Esophagus squamous epithelium (tissue), 5 donors: ENCODE measurements at regions not wholly inside any gene's neighbourhood (a gene's known extent, or its start where the extent isn't known, plus 50 kb on each side); places are given as distances from the start of the nearest gene placed in this dataset.

Experiments
- DNase-seq: peaks from one replicate; lab custom pipeline; 2025; lab: John Stamatoyannopoulos, UW
- H3K27ac ChIP-seq, 4 donors: fragments of 200-600 bp; sonication (generic); one replicate each; pipeline ENCODE4 v1.5.1; 2016 to 2019; ENCODE audit warnings: mild to moderate bottlenecking in 1 of 4
- H3K27me3 ChIP-seq, 4 donors: fragments of 200-600 bp; sonication (generic); 1 replicate in 3 of 4; 2 replicates in 1 of 4; pipeline versions ENCODE4 v1.5.1 to v1.6.0; 2017 to 2021; ENCODE audit warnings: antibody characterized with exemption in 1 of 4
- H3K36me3 ChIP-seq, 3 donors: fragments of 200-600 bp; sonication (generic); one replicate each; pipeline ENCODE4 v1.5.1; 2016 to 2019
- H3K4me1 ChIP-seq, 3 donors: fragments of 200-600 bp; sonication (generic); one replicate each; pipeline ENCODE4 v1.5.1; 2017 to 2019
- H3K4me3 ChIP-seq, 4 donors: fragments of 200-600 bp; sonication (generic); 1 replicate in 3 of 4; 2 replicates in 1 of 4; pipeline ENCODE4 v1.5.1; 2016 to 2019; ENCODE audit warnings: mild to moderate bottlenecking in 2 of 4, moderate library complexity in 1 of 4
- H3K9me3 ChIP-seq, 3 donors: fragments of 200-600 bp; sonication (generic); one replicate each; pipeline ENCODE4 v1.5.1; 2016 to 2019
- POLR2A ChIP-seq, 4 donors: fragments of 450-650 bp; IDR thresholded peaks; one replicate each; pipeline ENCODE4 v1.6.1; 2017; ENCODE audit warnings: antibody characterized with exemption in 4 of 4, mild to moderate bottlenecking in 4 of 4, moderate library complexity in 3 of 4
- WGBS, 2 donors: methylation state at CpG; one replicate each; pipeline ENCODE4 v1.1.5; 2018; 5-methylcytosine and 5-hydroxymethylcytosine counted together
- intact Hi-C: fragments of 100-400 bp; cut with DNase I; formaldehyde crosslinking; loops from one replicate; pipeline ENCODE4 v1.15.0; 2022
- TF ChIP-seq, protein P1 (sequence below), 6 experiments: fragments of 450-650 bp in 4 of 6; fragments of 200-600 bp in 2 of 6; sonication (generic) in 2 of 6; IDR thresholded peaks; one replicate each; pipeline ENCODE4 v1.5.1; 2016 to 2019; ENCODE audit warnings: antibody characterized with exemption in 6 of 6, mild to moderate bottlenecking in 4 of 6, moderate library complexity in 4 of 6
- donor health status: DM: yes; HTN: yes; CAD: no.

DNA sequence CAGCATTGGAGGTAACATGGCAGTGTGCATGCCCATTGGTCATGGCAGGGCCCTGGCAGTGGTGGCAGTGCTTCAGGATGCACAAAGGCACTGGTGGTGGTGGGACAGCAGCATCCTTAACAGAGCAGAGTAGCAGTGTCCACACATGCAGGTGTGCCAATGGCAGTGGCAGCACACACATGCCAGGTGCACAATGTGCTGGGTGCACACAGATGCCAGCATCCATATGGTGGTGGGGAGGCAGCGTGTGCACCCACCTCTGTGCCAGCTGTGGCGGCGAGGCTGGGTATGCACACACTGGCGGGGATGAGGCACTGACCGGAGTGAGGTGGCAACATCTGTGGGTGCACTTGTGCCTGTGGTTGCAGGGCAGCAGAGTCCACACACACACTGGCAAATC lies 150.6 kb downstream of the SI start:
- H3K4me3 ChIP-seq, result no peak overlapping the region
- no peaks in the 10 kb centered on the region for H3K4me1 ChIP-seq
- no peaks in the 10 kb centered on the region for H3K27me3 ChIP-seq
- no peak for DNase-seq
- H3K36me3 ChIP-seq, result no peaks in the 10 kb centered on the region
- intact Hi-C loops, result no loop called here
- WGBS, 2 donors, result 78 to 92% methylated on average over 5 of the region's 5 CpGs
- TF ChIP-seq, protein P1, sequence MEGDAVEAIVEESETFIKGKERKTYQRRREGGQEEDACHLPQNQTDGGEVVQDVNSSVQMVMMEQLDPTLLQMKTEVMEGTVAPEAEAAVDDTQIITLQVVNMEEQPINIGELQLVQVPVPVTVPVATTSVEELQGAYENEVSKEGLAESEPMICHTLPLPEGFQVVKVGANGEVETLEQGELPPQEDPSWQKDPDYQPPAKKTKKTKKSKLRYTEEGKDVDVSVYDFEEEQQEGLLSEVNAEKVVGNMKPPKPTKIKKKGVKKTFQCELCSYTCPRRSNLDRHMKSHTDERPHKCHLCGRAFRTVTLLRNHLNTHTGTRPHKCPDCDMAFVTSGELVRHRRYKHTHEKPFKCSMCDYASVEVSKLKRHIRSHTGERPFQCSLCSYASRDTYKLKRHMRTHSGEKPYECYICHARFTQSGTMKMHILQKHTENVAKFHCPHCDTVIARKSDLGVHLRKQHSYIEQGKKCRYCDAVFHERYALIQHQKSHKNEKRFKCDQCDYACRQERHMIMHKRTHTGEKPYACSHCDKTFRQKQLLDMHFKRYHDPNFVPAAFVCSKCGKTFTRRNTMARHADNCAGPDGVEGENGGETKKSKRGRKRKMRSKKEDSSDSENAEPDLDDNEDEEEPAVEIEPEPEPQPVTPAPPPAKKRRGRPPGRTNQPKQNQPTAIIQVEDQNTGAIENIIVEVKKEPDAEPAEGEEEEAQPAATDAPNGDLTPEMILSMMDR (IDR thresholded peaks at IDR 0.05), result no peak
- TF ChIP-seq POLR2A (IDR thresholded peaks at IDR 0.05), result no peak
- no peak overlapping the region for H3K27ac ChIP-seq
- peaks cover 0 to 12% (median 0%) of the 10 kb centered on the region in 3 donors for H3K9me3 ChIP-seq

DNA sequence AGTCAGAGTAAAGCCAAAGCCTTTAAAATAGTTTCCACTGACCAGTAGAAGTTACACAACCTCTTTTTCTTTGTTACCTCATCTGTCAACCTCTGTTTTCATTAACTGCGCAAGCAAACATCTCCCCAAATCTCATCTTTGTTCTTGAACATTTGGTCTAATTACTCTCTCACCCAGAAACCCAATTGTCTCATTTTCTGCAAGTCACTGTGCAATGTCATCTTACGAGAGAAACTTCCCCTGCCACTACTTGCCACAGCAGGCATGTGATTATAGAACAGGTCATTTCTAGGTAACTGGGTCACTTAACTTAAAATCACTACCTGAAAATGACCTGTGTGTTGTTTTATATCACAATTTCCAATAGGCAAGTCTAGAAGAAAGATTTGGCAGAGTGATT lies 159.4 kb downstream of the SI start:
- Histone ChIP-seq H3K4me1 (no peaks in the 10 kb centered on the region), H3K9me3 (no peaks in the 10 kb centered on the region), H3K27ac (no peak overlapping the region), H3K27me3 (no peaks in the 10 kb centered on the region), H3K4me3 (no peak overlapping the region), H3K36me3 (no peaks in the 10 kb centered on the region)
- intact Hi-C loops, result no loop called here
- TF ChIP-seq POLR2A (IDR thresholded peaks at IDR 0.05), result no peak
- TF ChIP-seq, protein P1 (IDR thresholded peaks at IDR 0.05), result no peak
- no peak for DNase-seq
- WGBS, 2 donors, result 39 to 55% methylated on average over 2 of the region's 2 CpGs

DNA sequence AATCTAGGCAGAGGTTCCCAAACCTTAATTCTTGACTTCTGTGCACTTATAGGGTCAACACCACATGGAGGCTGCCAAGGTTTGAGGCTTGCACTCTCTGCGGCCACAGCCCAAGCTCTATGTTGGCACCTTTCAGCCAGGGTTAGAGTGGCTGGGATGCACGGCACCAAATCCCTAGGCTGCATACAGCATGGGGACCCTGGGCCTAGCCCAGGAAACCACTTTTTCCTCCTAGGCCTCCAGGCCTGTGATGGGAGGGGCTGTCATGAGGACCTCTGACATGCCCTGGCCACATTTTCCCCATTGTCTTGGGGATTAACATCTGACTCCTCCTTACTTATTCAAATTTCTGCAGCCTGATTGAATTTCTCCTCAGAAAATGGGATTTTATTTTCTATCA lies 165.4 kb downstream of the SI start:
- TF ChIP-seq POLR2A (IDR thresholded peaks at IDR 0.05), result no peak
- TF ChIP-seq, protein P1 (IDR thresholded peaks at IDR 0.05), result no peak
- intact Hi-C loops, result no loop called here
- 60 to 86% methylated on average over 1 to 2 of the region's 2 CpGs for WGBS, 2 donors
- H3K4me1 ChIP-seq, result no peaks in the 10 kb centered on the region
- peaks cover 0 to 8% (median 0%) of the 10 kb centered on the region in 3 donors for H3K9me3 ChIP-seq
- no peaks in the 10 kb centered on the region for H3K36me3 ChIP-seq
- H3K27me3 ChIP-seq, result no peaks in the 10 kb centered on the region
- no peak overlapping the region for H3K27ac ChIP-seq
- no peak for DNase-seq
- H3K4me3 ChIP-seq, result no peak overlapping the region

DNA sequence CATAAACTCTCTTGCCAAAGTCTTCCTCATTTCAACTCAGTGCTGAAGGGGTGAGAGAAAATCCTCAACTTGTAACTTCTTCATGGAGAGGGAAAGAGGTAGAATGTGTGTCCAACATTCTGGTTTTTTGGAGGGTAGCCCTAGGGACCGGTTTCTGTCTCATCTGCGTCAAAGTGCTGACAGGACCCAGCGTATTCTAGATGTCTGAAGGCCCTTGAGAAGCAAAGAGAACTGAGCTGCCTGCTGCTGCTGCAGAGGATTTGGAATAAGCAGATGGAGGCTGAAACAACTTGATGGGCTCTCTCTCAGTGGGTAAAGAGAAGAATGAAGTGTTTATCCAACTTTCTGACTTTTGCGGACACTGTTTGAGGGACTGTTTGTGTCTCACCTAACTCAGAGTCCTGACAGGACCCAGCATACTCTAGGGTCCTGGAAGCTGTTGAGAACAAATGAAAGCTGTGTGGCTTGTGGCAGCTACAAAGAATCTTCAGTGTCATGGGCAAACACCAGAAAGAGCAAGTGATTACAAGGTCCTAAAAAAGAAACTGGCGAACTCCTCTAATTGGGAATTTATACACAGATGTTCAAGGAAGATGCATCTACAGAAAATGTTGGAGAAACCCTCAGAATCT lies 174.4 kb downstream of the SI start:
- Histone ChIP-seq H3K27me3 (no peaks in the 10 kb centered on the region), H3K36me3 (no peaks in the 10 kb centered on the region), H3K4me1 (no peaks in the 10 kb centered on the region), H3K27ac (no peak overlapping the region), H3K9me3 (no peaks in the 10 kb centered on the region), H3K4me3 (no peak overlapping the region)
- no peak for DNase-seq
- intact Hi-C loops, result no loop called here
- WGBS, 2 donors, result 57 to 64% methylated on average over 5 of the region's 5 CpGs
- TF ChIP-seq, protein P1 (IDR thresholded peaks at IDR 0.05), result no peak
- no peak for TF ChIP-seq POLR2A (IDR thresholded peaks at IDR 0.05)

DNA sequence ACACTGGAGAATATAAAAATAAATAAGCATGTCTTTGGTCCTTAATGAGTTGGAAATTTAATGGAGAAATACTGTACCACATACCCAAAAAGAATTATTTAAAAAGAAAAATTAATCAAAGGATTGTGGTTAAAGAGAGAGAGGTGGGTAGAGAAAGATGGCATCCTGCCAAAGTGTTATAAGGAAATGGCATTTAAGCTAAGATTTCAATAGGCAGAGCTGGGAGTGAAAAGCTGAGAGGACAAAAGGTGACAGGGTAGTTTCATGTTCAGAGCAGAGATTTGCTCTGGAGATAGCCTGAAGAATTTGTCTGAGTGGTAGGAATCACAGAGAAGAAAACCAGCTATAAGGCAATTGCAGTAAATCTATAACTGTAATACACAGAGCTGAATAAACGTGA lies 181.0 kb downstream of the SI start:
- H3K27me3 ChIP-seq, result no peaks in the 10 kb centered on the region
- TF ChIP-seq, protein P1 (IDR thresholded peaks at IDR 0.05), result no peak
- TF ChIP-seq POLR2A (IDR thresholded peaks at IDR 0.05), result no peak
- no peaks in the 10 kb centered on the region for H3K4me1 ChIP-seq
- DNase-seq, result no peak
- no peaks in the 10 kb centered on the region for H3K36me3 ChIP-seq
- intact Hi-C loops, result no loop called here
- H3K4me3 ChIP-seq, result no peak overlapping the region
- 22 to 29% methylated on average over 1 of the region's 1 CpG for WGBS, 2 donors
- H3K9me3 ChIP-seq, result no peaks in the 10 kb centered on the region
- no peak overlapping the region for H3K27ac ChIP-seq
